Type B pancreatic cell (in vitro differentiated cells): ENCODE measurements at regions not wholly inside any gene's neighbourhood (a gene's known extent, or its start where the extent isn't known, plus 50 kb on each side); places are given as distances from the start of the nearest gene placed in this dataset.

Experiments used
- DNase-seq: peaks from one replicate; pipeline ENCODE4 v3.0.0; 2021; ENCODE audit warnings: mixed read lengths; ENCODE audit not compliant: unreplicated experiment; ENCODE audit errors: extremely low spot score
- H3K27ac Mint-ChIP-seq: 2 replicates; pipeline ENCODE4 v1.8.0; 2021; ENCODE audit warnings: mild to moderate bottlenecking, mixed read lengths
- H3K27me3 Mint-ChIP-seq: 2 replicates; pipeline ENCODE4 v1.8.0; 2021; ENCODE audit warnings: mixed read lengths
- H3K36me3 Mint-ChIP-seq: 2 replicates; pipeline ENCODE4 v1.8.0; 2021; ENCODE audit warnings: mixed read lengths
- H3K4me1 Mint-ChIP-seq: one replicate; pipeline ENCODE4 v1.8.0; 2021; ENCODE audit warnings: mixed read lengths; ENCODE audit not compliant: unreplicated experiment
- H3K4me3 Mint-ChIP-seq: 2 replicates; pipeline ENCODE4 v1.8.0; 2021; ENCODE audit warnings: mild to moderate bottlenecking, mixed read lengths
- H3K9me3 Mint-ChIP-seq: 2 replicates; pipeline ENCODE4 v1.8.0; 2021; ENCODE audit warnings: mixed read lengths
- TF ChIP-seq, protein P1 (sequence below): fragments of 200-600 bp; sonication (generic); conservative IDR thresholded peaks from 2 replicates; pipeline ENCODE4 v1.5.0; 2021; ENCODE audit warnings: antibody characterized with exemption, mild to moderate bottlenecking

DNA sequence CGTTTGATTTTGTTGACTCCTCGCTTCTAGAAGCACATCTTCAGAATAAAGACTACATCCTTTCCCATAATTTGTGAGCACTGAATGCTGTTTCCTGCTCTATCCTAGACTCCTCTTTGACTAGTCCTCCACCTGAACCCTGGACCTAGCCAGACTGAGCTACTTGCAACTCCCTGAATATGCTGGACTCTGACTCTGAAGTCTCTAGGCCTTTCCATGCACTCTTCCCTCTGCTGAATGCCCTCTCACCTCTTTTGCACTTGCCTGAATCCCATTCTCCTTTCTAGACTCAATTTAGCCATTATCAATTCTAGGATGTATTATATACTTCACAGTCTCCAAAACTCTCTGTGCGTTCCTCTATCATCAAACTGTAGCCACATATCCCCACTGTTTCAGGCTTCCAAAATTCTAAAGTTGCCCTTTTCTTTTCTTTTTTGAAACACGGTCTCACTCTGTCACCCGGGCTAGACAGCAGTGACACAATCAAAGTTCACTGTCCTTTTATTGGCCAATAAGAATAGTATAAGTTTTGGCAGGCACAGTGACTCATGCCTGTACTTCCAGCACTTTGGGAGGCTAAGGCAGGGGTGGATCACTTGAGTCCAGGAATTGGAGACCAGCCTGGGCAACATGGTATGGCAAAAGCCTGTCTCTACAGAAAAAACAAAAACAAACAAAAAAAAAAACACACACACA lies 127.0 kb downstream of the LTN1 start:
- Mint-ChIP-seq H3K4me1 (no peaks in the 10 kb centered on the region), H3K36me3 (peaks cover 17% of the 10 kb centered on the region), H3K9me3 (no peaks in the 10 kb centered on the region), H3K27ac (no peak overlapping the region), H3K27me3 (no peaks in the 10 kb centered on the region), H3K4me3 (no peak overlapping the region)
- no peak for DNase-seq
- TF ChIP-seq, protein P1, sequence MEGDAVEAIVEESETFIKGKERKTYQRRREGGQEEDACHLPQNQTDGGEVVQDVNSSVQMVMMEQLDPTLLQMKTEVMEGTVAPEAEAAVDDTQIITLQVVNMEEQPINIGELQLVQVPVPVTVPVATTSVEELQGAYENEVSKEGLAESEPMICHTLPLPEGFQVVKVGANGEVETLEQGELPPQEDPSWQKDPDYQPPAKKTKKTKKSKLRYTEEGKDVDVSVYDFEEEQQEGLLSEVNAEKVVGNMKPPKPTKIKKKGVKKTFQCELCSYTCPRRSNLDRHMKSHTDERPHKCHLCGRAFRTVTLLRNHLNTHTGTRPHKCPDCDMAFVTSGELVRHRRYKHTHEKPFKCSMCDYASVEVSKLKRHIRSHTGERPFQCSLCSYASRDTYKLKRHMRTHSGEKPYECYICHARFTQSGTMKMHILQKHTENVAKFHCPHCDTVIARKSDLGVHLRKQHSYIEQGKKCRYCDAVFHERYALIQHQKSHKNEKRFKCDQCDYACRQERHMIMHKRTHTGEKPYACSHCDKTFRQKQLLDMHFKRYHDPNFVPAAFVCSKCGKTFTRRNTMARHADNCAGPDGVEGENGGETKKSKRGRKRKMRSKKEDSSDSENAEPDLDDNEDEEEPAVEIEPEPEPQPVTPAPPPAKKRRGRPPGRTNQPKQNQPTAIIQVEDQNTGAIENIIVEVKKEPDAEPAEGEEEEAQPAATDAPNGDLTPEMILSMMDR, result no peak

DNA sequence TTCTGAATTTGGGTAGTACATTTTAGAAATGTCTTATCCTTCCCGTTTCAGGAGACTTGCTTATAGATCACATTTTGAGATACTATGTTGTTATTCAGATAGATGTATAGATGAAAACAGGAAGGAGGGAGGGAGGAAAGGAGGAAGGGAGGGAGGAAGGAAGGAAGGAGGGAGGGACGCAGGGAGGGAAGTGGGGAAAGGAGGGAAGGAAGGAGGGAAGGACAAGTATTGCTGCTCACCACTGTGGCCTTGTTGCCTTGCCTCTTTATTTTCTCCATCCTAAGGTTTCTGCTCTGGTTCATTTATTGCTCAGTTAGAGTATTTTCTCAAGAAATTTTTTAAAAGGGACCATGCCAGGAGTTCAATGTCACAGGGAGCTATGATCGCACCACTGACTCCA lies 134.3 kb downstream of the LTN1 start:
- DNase-seq, result no peak
- no peaks in the 10 kb centered on the region for H3K4me1 Mint-ChIP-seq
- no peak overlapping the region for H3K4me3 Mint-ChIP-seq
- H3K9me3 Mint-ChIP-seq, result no peaks in the 10 kb centered on the region
- H3K27ac Mint-ChIP-seq, result no peak overlapping the region
- TF ChIP-seq, protein P1, result no peak
- H3K36me3 Mint-ChIP-seq, result peaks cover 8% of the 10 kb centered on the region
- H3K27me3 Mint-ChIP-seq, result no peaks in the 10 kb centered on the region

DNA sequence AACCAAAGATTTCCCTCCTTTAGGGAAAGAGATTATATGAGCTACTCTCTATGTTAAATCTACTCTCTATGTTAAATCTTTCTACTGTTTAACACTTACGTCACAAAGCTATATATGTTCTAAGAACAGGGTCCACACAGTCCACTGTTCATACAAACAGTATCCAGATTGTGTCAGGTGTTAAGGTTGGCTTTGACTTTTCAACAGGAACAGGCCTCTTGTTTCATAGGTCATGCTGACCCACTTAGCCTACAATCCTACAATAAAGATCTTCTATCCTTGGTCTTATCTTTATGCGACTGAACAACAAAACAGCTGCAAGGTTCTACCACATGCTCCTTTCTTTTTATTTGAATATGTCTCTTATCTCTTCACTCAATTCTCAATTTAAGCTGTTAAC lies 134.9 kb downstream of the LTN1 start:
- no peak for DNase-seq
- Mint-ChIP-seq H3K27ac (no peak overlapping the region), H3K27me3 (no peaks in the 10 kb centered on the region), H3K9me3 (no peaks in the 10 kb centered on the region), H3K4me3 (no peak overlapping the region), H3K4me1 (no peaks in the 10 kb centered on the region), H3K36me3 (peaks cover 5% of the 10 kb centered on the region)
- TF ChIP-seq, protein P1, result no peak

DNA sequence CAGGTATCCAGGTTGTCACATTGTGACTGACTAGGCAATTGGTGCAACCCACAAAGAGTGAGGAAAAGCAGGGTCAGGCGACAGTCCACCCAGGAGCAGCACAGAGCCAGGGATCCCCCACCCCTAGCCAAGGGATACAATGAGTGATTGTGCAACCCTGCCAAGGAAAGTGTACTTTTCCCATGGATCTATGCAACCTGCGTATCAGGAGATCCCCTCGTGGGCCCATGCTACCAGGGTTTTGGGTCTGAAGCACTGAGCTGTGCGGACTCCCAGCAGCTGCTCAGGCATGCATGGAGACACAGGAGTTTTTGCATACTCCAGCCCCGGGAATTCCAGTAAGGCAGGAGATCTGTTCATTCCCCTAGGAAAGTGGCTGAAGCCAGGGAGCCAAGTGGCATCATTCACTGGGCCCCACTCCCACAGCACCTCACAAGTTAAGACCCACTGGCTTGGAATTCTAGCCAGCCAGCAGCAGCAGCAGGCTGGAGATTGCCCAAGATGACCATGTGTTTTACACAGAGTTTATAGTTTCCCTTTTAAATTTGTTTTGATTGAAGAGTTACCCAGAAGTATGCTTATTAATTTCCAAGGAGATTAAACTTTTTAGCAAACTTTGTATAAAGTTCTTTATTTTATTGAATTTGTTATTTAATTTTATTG lies 136.0 kb downstream of the LTN1 start:
- no peaks in the 10 kb centered on the region for H3K4me1 Mint-ChIP-seq
- H3K27ac Mint-ChIP-seq, result no peak overlapping the region
- H3K27me3 Mint-ChIP-seq, result no peaks in the 10 kb centered on the region
- no peak for DNase-seq
- TF ChIP-seq, protein P1, result no peak
- H3K36me3 Mint-ChIP-seq, result no peaks in the 10 kb centered on the region
- H3K9me3 Mint-ChIP-seq, result no peaks in the 10 kb centered on the region
- no peak overlapping the region for H3K4me3 Mint-ChIP-seq

DNA sequence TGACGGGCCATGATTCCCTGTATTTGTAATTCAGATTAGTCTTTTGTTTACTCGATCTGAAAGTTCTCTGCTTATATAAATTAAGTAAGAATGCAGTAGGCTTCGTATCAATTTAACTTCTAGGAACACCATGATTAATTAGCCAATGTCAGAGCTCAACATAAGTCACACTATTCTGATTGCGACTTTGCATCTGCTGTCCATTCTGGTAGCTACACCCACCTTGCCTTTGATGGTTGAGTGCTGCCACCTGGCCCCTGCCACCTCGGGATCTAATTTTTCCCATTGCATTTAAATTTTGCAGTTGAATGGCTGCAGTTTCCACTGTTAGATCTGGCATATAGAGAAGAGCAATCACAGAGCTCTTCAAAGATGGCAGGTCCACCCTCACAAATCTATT lies 140.0 kb downstream of the LTN1 start:
- H3K36me3 Mint-ChIP-seq, result no peaks in the 10 kb centered on the region

More for the DNA sequence above, 140.0 kb downstream of the LTN1 start:
- no peak for DNase-seq
- TF ChIP-seq, protein P1, result no peak
- Mint-ChIP-seq H3K27ac (no peak overlapping the region), H3K27me3 (no peaks in the 10 kb centered on the region), H3K4me1 (no peaks in the 10 kb centered on the region), H3K9me3 (peaks cover 4% of the 10 kb centered on the region), H3K4me3 (no peak overlapping the region)
